NCI-H774 (cell line): ENCODE measurements at regions not wholly inside any gene's neighbourhood (a gene's known extent, or its start where the extent isn't known, plus 50 kb on each side); places are given as distances from the start of the nearest gene placed in this dataset.

Source experiments
- DNase-seq: peaks from one replicate; lab custom pipeline; 2025; lab: John Stamatoyannopoulos, UW

DNA sequence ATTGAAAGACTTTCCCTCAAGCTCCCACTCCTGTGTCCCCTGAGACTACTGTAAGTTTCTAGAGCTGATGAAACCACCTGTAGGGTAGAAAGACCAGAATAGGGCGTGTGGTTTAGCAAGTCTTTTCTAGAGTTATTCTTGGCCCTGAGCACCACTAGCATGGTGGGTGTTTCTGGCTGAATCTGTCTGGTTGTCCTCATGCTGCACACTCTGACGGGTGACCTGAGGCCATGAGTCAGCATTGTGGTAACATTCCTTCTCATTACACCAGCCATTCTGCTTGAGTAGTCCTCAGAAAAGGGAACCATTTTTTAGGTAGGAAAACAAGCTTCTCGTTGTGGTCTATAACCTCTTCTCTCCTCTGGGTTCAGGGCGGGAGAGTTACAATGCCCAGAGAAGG, 250.3 kb downstream of the SNX13 start:
- DNase-seq = no peak

DNA sequence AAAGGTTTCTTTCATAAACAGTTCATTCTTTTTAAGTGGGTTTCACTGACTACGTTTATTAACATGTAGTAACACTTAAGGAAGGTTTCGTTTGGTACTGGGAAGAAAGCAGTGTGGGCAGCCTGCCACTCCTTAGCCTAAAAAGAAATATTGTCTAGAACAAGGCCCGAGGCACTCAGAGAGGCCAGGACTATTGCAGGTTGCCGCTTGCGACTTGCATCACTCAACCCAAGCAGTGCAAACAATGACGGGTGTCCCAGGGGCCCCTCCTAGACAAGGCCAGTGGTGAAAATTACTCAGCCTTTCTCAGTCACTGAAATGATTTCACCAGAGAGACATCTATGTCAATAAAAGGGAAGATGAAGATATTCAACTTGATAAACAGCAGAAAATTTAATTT, 243.9 kb downstream of the SNX13 start:
- no peak for DNase-seq

DNA sequence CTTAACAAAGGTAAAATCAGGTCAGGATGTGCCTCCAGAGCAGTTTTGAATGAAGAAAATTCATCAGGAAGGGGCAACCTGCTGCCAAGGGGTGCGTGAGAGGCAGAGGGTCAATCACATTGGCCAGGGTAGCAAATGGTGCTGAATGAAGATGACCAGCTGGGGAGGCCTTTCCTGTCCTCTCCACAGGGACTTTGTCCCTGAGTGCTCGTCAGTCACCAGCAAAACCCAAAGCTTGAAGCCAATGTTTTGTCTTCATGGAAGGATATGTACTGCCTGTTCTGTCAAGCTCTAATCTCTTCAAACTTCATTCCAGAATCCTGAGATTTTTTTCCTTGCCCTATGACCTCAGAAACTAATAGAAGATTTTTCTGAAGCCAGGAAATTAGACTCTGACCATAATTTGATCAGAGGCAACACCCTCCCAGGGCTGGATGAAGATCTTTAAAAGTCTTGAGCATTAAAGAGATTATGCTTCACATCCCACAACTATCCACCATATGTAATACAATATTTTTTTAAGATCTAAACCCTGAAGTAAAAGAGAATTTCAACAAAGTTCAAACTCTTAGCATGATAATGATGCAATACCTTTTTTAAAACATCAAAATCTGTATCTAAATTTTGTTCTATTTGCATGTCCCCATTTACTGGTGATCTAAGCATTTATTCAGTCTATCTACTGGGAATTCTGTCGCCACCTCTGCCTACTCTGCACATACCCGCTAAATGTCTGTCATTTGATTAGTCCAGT, 243.0 kb downstream of the SNX13 start:
- no peak for DNase-seq

DNA sequence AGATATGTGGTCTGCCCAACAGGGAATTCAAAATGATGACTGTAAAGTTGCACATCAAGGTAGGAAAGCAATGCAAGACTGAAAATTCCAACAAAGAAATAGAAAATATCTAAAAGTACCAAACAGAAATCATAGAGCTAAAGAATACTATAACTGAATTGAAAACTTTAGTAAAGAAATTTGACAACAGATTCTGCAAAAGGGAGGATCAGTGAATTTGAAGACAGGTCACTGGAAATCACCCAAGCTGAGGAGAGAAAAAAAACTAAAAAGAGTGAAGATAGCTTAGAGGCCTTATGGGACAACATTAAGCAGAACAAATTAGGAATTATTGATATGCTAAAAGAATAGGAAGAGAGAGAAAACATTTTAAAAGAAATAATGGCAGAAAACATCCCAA, 240.6 kb downstream of the SNX13 start:
- DNase-seq = no peak

DNA sequence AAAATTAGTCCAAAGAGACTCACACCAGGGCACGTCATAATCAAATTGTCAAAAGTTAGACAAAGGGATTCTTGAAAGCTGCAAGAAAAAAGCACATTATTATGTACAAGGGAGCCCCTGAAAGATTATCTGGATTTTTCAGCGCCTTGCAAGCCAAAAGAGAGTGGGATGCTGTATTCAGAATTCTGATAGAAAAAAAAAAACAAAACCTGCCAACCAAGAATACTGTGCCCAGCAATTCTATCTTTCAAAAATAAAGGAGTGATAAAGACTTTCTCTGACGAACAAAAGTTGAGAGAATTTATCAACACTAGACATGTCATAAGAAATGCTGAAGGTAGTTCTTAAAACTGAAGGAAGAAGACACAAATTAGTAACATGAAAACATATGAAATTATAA, 240.2 kb downstream of the SNX13 start:
- DNase-seq = no peak

DNA sequence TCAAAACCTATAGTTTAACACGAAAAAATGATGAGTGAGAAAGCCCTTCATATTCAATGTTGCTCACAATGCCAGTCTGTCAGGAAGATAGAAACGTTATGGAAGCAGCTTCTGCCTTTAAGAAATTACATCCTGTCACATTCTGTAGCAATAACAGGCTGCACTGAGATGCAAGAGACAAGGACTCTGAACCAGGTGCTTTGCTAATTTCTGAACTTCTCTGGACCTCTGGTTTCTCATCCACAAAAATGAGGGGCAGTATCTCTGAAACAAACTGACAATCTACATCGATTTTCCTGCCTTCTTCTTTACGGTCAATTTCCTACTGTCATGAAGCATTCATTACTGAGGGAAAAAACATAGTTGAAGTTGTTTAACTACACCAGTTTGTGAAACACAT, 234.0 kb downstream of the SNX13 start:
- no peak for DNase-seq

DNA sequence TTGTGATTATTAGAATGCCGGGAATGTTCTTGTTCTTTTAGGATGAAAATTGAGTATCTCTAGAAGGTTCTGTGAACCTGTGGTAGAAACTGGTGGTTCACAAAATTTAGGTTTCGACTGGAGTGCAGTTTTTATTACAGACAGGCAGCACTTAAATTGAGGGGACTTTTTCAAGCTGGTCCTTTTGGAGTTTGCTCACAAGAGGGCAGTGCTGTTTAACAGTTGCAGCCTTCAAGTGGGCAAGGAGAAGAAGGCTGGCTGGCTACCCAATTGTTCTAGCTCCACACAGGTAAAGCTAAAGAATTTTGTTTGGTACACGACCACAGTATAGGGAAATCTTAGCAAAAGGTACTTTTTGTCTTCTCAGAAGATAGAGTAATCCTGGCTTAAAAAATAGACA, 233.6 kb downstream of the SNX13 start:
- DNase-seq = peak; percentile 42

DNA sequence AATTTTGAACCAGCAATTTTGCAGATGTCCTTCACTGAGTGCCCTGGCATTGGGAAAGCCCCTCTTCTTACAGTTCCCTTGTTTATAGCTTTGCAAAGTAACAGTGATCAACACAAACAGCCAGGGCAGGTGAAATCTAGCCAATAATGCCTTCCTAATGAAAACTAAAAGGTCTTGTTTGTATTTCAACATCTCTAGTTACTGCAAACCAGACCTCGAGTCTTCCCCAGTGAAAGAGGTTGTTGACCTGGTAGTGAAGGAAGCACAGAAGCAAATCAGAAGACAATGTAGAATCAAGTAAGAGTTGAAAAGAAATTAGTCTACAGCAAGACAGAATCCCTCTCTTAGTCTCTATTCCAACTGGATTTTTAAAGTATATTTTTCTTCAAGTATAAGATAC, 231.2 kb downstream of the SNX13 start:
- no peak for DNase-seq

DNA sequence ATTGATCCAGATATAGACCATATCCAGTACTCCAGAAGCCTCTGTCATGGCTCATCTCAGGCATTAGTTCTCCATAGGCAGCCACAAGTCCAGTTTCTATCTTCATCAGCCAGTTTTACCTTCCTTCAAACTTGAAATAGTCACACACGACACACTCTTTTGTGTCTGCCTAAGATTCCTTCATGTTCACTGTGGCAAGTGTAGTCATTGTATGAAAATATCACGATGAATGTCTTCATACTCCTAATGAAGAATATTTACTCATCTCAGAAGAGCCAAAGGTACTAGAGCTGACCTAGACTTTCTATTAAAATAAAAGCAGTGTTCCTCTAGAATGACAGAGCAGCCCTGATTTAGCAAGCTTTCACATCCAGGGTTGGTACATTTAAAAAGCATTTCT, 230.7 kb downstream of the SNX13 start:
- no peak for DNase-seq

DNA sequence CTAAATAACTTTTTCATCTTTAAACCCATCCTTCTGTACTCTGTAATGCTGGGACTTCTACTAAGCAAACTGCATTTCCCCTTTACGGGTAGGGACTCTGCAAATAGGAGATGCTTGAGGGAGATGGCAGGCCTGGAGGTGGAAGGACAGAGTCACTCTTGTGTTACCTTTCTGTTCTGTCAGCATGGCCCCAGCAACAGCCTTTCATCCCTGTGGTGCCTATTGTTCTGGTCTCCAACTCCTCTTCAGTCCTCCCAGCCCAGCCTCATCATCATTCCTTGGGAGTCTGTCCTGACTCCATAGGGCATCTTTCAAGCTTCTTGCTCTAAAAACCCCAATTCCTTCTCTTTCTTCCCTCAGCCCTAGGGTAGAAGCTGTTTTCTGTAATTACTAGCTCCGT, 230.0 kb downstream of the SNX13 start:
- no peak for DNase-seq

DNA sequence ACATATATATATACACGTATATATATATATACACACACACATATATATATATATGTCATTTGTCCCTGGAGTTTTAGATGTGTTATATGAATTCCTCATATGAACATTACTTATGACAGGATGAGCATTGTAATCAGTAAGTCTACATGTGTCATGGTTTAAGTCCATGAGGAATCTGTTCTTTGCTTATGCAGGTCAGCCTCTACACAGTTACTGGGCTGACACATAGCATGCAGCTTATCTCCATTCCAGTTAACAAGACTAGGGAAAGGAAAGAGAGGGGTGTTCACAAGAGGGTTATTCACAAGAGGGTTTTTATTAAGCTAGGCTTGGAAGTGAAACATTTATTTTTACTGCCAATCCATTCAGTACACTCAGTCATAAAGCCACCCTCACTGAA, 226.7 kb downstream of the SNX13 start:
- DNase-seq = no peak

DNA sequence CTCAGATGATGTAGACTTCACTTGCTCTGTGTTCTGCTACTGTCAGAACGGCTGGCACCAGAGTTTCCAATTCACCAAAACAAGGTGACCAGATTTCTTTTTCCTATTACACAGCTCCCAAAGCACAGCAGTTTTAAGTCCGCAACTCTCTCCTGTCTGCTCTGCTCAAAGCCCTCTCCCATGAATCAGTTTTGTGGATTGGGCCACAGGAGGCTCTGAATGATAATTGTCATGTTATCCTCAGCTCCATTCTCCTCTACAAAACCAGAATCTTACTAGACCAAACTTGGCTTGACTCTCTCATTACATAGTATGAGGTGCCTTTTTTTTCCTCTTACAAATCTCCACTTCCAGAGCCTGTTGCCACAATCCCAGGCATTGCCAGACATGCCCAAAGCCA, 223.5 kb downstream of the SNX13 start:
- DNase-seq = no peak

DNA sequence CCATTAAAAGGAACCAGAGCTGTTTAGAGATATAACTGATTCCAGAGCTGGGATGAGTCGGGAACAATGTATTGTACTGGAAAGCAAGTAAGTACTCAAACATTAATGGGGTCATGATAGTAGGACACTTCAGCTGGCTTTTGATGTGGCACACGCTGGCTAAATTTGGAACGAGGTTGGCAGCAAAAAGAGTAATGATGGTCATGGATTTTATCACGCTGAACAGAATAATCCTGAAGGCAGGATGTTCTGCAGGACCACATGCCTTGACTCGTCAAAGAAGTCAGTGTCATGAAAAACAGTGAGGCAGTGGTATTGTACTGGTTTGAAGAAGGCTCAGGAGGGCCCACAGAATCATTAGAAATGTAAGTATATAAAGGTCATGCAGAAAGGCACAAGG, 220.3 kb downstream of the SNX13 start:
- DNase-seq = no peak

DNA sequence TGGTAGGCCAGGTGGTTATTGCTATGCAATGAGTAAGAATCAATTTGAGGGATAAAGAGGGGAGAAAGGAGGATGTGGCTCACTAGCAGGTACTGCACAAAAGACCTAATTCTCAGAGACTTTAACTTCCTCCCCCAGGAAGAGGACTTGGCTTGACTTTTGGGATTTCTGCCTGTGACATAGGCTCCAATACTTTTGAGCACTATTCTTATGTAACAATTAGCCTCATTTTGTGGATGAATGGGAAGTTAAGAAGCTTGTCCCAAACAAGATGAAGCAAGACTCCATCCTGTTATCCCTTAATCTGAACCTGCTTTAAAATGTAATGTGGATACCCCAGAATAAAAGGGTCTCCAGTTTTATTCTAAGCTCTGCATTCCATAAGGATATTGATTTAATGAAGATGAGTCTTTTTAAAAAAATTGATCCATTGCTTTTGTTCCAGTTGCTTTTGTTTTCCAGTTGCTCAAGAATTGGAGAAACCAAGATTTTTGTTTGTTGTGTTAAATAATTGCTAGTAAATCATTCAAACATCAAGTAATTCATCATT, 218.5 kb downstream of the SNX13 start:
- no peak for DNase-seq

DNA sequence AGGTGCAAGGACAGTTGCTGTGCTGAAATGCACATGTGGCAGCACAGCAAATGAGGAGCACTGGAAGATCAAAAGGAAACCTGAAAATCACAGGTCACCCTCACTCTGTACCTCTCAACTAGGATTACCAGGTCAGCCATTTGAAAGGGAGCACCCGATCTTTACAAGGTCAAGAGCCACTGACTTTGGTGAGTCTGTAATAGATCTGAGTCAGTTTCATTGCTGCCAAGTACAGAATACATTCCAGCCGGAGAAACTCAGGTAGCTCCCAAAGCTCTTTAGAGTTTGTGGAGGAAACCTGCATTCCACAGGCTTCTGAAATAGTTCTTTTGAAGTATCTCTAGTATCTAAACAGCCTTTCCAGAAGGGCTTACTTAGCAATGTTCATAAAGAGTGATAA, 217.5 kb downstream of the SNX13 start:
- no peak for DNase-seq

DNA sequence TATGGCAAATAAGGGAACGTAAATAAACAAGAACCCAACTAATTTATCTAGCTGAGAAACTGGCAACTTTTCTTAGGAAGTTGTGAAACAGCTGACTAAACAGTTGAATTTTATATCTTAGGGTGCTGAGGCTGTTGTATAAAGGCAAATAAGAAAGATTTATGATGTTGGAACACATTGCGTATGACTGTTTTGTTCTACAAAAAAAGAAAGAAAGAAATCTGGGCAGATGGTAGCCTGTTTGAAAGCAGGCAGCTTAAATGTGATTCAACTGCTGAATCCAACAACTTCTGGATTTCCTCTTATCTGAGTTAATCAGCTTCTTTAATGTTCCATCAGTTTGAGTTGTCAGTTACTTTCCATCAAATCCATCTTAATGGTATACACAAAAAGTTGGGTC, 214.5 kb downstream of the SNX13 start:
- DNase-seq = no peak

DNA sequence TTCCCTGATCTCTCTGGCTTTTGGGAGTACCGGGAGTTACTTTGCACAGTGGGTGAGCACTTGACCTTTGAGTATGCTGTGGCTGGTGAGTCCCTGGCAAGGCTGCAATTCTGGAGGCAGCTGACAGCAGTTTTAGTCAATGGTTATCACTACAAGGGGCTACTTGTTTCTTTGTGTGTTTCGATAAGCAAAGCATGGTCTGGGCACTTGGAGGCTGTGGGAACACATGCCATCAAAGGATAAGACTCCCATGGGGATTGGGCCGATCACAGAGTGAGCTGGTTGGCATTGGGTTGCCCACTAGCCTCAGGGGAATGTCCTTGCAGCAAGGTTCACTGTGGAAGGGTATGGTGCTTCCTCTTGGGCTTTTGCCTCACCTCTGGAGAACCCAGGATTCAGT, 208.2 kb downstream of the SNX13 start:
- DNase-seq = no peak
